Putamen (tissue), 1 donor: ENCODE measurements at regions not wholly inside any gene's neighbourhood (a gene's known extent, or its start where the extent isn't known, plus 50 kb on each side); places are given as distances from the start of the nearest gene placed in this dataset.
"Not testable (repeated sequence)": the region's sequence is repeated elsewhere in the genome, so short reads cannot be mapped to it uniquely, and the experiment has no call there.

Source experiments
- DNase-seq: peaks from one replicate; pipeline ENCODE4 v3.0.0-alpha.2; 2016; ENCODE audit warnings: low spot score

DNA sequence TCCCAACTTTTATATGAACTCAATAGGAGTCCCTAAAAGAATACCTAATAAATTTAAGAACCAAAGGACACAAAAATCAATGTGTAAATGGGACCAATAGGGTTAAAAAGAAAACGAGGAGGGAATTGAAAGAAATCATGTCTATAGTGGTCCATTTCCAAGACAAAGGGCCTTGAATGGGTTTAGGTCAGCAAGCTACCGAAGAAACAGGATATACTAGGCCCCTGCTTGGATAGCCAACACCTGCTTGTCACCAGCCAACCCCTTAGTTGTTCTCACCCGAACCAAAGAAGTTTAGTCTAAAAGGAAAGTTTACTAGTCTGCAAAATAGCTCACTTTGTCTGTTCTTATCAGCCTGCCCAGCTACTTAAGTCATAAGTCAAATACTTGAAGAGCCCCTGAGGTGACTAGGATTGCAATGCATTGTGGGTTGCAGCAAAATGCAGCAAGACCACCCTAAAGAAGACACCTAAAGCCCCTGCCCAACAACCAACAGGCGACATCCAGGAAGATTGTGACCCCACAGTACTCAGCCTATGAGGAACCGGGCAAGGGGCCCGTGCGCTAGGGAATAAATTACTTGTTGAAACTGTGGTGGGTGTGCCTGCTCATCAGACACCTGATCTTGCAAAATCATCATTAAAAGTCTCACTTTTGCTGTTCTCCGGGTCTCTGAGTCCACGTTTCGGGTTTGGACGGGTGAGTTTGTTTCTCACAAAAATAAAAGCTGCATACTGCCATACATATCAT, 183.9 kb upstream of the PPP1R26 start:
- no peak for DNase-seq

- DNase-seq = no peak
These were observed 182.7 kb upstream of the PPP1R26 start for GRCh38 chr9:135296735-135297455.

GRCh38 chr9:135297456-135298075, 182.0 kb upstream of the PPP1R26 start:
- DNase-seq = no peak

GRCh38 chr9:135299239-135299590, 180.4 kb upstream of the PPP1R26 start:
- DNase-seq = no peak

- no peak for DNase-seq
These were observed 179.8 kb upstream of the PPP1R26 start for GRCh38 chr9:135299651-135300345.

GRCh38 chr9:135300346-135301141, 179.0 kb upstream of the PPP1R26 start:
- DNase-seq = no peak

DNA sequence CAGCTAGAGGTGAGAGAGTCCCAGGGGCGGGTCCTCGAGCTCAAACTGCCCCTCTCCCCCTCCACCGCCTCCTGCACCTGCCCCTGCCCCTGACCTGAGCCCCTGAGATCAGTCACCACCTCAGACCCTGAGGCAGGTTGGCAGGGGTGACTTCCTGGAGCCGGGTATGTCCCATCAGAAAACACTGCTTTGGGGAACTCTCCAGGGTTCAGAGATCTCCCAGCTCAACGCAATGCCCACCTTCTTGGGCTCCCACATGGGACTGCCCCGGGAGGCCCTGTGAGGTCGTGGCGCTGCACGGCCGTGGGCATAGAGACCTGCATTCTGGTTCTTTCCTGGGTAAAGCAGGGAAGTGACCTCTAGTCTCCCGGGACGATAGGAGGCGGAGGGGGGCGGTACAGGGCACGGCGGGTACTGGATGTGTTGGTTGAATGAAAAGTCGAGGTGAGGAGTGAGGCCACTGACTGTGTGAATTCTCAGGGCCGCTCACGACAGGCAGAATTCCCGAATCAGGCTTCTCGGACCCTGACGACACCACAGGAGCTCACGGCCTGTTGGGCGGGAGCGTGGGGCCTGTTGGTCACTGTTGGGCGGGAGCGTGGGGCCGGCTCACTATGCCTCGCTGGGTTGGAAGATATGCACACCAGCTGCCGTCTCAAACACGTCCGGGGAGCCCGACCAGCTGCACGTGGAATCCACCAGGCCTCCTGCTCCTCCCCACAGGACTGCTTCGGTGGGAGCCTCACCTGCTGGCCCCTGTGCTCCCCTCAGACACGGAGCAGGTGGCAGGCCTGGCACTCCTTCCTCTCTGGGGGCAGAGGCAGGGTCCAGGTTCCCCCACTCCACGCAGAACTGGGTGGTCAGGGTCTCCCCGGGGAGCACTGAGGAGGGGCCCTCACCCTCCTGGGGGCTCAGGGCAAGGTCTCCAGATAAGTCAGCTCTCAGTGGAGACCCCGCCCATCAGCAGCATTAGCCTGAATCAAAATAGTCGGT, 178.0 kb upstream of the PPP1R26 start:
- DNase-seq = no peak

GRCh38 chr9:135302329-135303279, 177.0 kb upstream of the PPP1R26 start:
- DNase-seq = no peak

GRCh38 chr9:135303280-135303647, 176.3 kb upstream of the PPP1R26 start:
- DNase-seq = no peak

DNA sequence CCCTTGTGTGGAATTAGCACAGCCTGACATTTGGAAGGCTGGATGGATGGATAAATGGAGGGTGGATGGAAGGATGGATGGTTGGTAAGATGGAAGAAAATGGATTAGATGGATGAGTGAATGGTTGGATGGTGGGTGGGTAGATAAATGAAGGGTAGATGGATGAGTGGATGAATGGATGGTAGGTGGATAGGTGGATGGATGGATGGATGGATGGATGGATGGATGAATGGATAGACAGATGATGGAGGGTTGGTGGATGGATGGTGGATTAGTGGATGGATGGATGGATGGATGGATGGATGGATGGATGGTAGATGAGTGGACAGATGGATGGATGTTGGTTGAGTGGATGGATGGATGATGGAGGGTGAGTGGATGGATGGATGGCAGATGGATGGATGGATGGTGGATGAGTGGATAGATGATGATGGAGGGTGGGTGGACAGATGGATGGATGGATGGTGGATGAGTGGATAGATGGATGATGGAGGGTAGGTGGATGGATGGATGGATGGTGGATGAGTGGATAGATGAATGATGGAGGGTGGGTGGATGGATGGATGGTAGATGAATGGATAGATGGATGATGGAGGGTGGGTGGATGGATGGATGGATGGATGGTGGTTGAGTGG, 175.6 kb upstream of the PPP1R26 start:
- DNase-seq = no peak

DNA sequence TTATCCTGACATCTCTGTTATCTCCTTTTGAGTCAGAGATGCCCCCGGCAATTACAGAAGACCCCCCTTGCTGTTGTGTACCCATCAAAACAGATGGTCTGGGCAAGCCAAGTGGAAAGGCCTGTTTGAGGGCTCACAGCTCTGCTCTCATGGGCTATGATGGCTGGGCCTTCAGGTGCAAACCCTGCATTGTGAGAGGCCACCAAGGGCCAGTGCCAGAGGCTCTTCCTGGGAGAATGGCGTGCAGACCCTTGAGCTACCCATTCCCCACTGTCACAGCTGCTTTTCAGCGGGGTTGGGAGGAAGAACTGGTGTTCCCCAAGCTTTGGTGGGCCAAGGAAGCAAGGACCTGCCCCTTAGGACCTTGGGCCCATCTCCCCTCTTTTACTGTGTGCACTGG, 174.7 kb upstream of the PPP1R26 start:
- DNase-seq = no peak

GRCh38 chr9:135305546-135306180, 173.9 kb upstream of the PPP1R26 start:
- DNase-seq = no peak

- DNase-seq = no peak
These were observed 172.9 kb upstream of the PPP1R26 start for GRCh38 chr9:135306699-135307098.

GRCh38 chr9:135307300-135307699, 172.3 kb upstream of the PPP1R26 start:
- DNase-seq = no peak

GRCh38 chr9:135307919-135308318, 171.7 kb upstream of the PPP1R26 start:
- not testable (repeated sequence) for DNase-seq

DNA sequence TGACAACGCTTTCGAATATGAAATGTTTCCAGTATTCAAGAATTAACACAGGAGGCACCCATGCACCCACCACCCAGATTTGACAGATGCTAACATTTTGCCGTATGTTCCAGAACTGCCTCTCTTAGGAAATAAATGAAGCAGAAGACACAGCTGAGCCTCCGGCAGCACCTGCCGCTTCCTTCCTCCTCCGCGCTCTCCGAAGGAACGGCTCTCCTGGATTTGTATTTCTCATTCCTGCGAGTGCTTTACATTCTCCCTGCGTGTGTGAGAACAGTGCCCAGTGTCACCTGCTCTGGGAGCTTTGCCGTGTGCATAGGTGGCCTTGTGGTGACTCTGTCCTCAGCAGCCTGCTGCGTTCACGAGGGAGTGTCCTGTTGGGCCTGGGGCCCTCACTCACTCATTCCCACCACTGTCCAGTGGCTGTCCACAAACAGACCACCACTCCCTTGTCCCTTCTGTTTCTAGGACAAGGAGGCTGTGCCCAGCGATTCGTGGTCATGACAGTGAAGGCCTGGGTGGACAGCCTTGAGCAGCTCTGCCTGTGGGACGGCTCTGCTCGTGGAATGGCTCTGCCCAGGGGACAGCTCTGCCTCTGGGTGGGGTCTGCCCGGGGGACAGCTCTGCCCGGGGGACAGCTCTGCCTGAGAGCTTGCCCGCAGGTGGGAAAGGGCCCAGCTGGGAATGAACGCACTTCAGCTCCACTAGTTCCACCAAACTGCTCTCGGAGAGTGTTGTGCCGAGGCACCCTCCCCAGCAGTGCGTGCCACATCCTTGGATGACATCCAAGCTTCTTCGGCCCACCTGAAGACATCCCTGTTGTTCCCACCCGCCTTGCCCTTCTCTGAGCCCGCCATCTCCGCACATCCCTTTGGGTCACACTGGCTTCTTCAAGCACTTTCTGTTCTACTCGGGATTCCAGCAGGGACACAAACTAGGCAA, 170.5 kb upstream of the PPP1R26 start:
- no peak for DNase-seq

DNA sequence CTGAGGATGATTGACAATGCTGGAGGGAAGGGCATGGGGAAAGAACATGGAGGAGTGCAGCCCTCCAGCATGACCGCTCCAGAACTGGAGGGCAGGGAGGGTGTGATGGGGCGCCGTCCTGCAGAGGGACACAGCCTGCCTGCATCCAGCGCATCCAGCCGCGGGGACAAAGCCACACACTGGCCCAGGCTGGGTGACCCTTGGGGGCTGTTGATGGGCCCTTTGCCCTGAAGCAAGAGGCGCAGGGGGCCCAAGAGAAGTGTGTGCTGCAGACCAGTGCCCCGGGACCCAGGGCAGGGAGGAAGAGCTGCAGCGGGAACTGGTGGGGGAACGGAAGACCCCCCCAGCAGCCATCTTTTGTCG, 169.8 kb upstream of the PPP1R26 start:
- no peak for DNase-seq
